Mesendoderm (in vitro differentiated cells): ENCODE measurements at regions not wholly inside any gene's neighbourhood (a gene's known extent, or its start where the extent isn't known, plus 50 kb on each side); places are given as distances from the start of the nearest gene placed in this dataset.
"Not testable (repeated sequence)": the region's sequence is repeated elsewhere in the genome, so short reads cannot be mapped to it uniquely, and the experiment has no call there.

Experiments used
- DNase-seq: peaks from one replicate; pipeline ENCODE4 v3.0.0; 2013
- H2AK5ac ChIP-seq: 2 replicates; pipeline ENCODE4 v1.6.1; 2013; ENCODE audit warnings: low read length, inconsistent platforms
- H2BK120ac ChIP-seq: 2 replicates; pipeline ENCODE4 v1.6.1; 2013; ENCODE audit warnings: low read depth, mild to moderate bottlenecking, low read length, moderate library complexity, mixed read lengths
- H2BK15ac ChIP-seq: replicated peaks from 2 replicates; pipeline ENCODE4 v1.6.1; 2013; ENCODE audit warnings: low read depth, mild to moderate bottlenecking, moderate library complexity
- H2BK5ac ChIP-seq: 2 replicates; pipeline ENCODE4 v1.6.1; 2013; ENCODE audit warnings: low read length, inconsistent platforms
- H3K18ac ChIP-seq: 2 replicates; pipeline ENCODE4 v1.6.1; 2013; ENCODE audit warnings: mild to moderate bottlenecking, low read length, mixed read lengths
- H3K23ac ChIP-seq: one replicate; pipeline ENCODE4 v1.6.1; 2013; ENCODE audit warnings: low read length
- H3K27ac ChIP-seq: 2 replicates; pipeline ENCODE4 v1.5.1; 2013; ENCODE audit warnings: low read depth, mild to moderate bottlenecking, inconsistent platforms, low read length, moderate library complexity
- H3K27me3 ChIP-seq: 2 replicates; pipeline ENCODE4 v1.6.1; 2013; ENCODE audit warnings: low read length, control low read depth, mild to moderate bottlenecking, inconsistent platforms; ENCODE audit not compliant: insufficient read depth, poor library complexity
- H3K36me3 ChIP-seq: 2 replicates; pipeline ENCODE4 v1.6.1; 2013; ENCODE audit warnings: low read length, inconsistent platforms; ENCODE audit not compliant: control insufficient read depth, insufficient read depth
- H3K4ac ChIP-seq: one replicate; pipeline ENCODE4 v1.6.1; 2013; ENCODE audit warnings: low read depth, mild to moderate bottlenecking, low read length, moderate library complexity
- H3K4me1 ChIP-seq: 2 replicates; pipeline ENCODE4 v1.6.1; 2013; ENCODE audit warnings: low read depth, low read length, inconsistent platforms; ENCODE audit not compliant: control insufficient read depth
- H3K4me2 ChIP-seq: 2 replicates; pipeline ENCODE4 v1.6.1; 2013; ENCODE audit warnings: low read length
- H3K4me3 ChIP-seq: 2 replicates; pipeline ENCODE4 v1.5.1; 2013; ENCODE audit warnings: mild to moderate bottlenecking, low read length
- H3K56ac ChIP-seq: one replicate; pipeline ENCODE4 v1.6.1; 2013; ENCODE audit warnings: low read length
- H3K79me1 ChIP-seq: 2 replicates; pipeline ENCODE4 v1.6.1; 2013; ENCODE audit warnings: low read length, inconsistent platforms
- H3K79me2 ChIP-seq: 2 replicates; pipeline ENCODE4 v1.6.1; 2013; ENCODE audit warnings: mild to moderate bottlenecking, low read length; ENCODE audit not compliant: control insufficient read depth, insufficient read depth
- H3K9ac ChIP-seq: 2 replicates; pipeline ENCODE4 v1.6.1; 2013; ENCODE audit warnings: low read length, inconsistent platforms
- H4K5ac ChIP-seq: one replicate; pipeline ENCODE4 v1.6.1; 2013; ENCODE audit warnings: low read length
- H4K8ac ChIP-seq: one replicate; pipeline ENCODE4 v1.6.1; 2013; ENCODE audit warnings: low read depth, mild to moderate bottlenecking, control low read depth, low read length, moderate library complexity
- WGBS: extraction: QIAGEN DNeasy Blood & Tissue Kit; methylation state at CpG from one replicate; pipeline ENCODE4 v1.1.7; 2013; ENCODE audit warnings: low lambda C conversion rate, missing lambda C conversion rate; ENCODE audit not compliant: insufficient coverage; ENCODE audit errors: extremely low coverage; 5-methylcytosine and 5-hydroxymethylcytosine counted together

DNA sequence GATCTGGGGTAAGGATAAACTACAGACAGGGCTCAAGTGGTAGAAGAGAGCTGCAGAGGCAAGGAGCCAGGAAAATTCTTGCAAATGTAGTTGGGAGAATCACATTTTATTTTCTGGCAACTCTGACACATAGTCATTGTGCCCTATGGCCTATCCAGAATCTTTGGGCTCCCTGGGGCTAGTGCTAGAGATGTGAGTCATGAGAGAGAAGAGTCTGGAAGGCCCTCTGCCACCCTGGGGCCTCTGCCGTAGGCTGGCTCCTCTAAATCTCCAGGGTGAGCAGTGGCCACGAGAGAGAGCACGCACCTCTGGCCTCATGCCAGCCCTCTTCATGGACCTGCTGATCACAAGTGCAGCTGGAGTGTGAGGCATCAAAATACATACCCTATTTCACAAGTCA, 74.3 kb upstream of the SSBP2 start:
- no peaks in the 10 kb centered on the region for H3K27me3 ChIP-seq

GRCh38 chr5:81823736-81824135, 72.8 kb upstream of the SSBP2 start:
- H3K4me3 ChIP-seq, H2BK120ac ChIP-seq, H3K4me1 ChIP-seq, H3K56ac ChIP-seq, DNase-seq, H2BK5ac ChIP-seq, H3K18ac ChIP-seq, H3K27ac ChIP-seq, H2BK15ac ChIP-seq, H4K5ac ChIP-seq, H3K79me2 ChIP-seq, H3K27me3 ChIP-seq, H3K36me3 ChIP-seq, H2AK5ac ChIP-seq, H3K4ac ChIP-seq, H3K23ac ChIP-seq, H3K79me1 ChIP-seq, H3K9ac ChIP-seq, H3K4me2 ChIP-seq, H4K8ac ChIP-seq: not testable (repeated sequence)
- WGBS: no CpG with 5 or more reads among the region's 24 CpGs

More for the DNA sequence above, 74.3 kb upstream of the SSBP2 start:
- no peaks in the 10 kb centered on the region for H3K79me1 ChIP-seq
- H3K4me2 ChIP-seq: no peak overlapping the region
- H3K56ac ChIP-seq: no peak overlapping the region
- no peak for DNase-seq
- H3K36me3 ChIP-seq: no peaks in the 10 kb centered on the region
- no peak overlapping the region for H3K18ac ChIP-seq
- no peak overlapping the region for H2AK5ac ChIP-seq
- H3K9ac ChIP-seq: no peak overlapping the region
- H2BK15ac ChIP-seq: no peak overlapping the region
- no peaks in the 10 kb centered on the region for H3K4me1 ChIP-seq
- no peak overlapping the region for H4K8ac ChIP-seq
- H3K23ac ChIP-seq: no peak overlapping the region
- no peak overlapping the region for H2BK5ac ChIP-seq
- H4K5ac ChIP-seq: no peak overlapping the region
- H3K4me3 ChIP-seq: no peak overlapping the region
- no peaks in the 10 kb centered on the region for H3K79me2 ChIP-seq
- H3K4ac ChIP-seq: no peak overlapping the region
- WGBS: no CpG with 5 or more reads among the region's 3 CpGs
- no peak overlapping the region for H3K27ac ChIP-seq
- no peak overlapping the region for H2BK120ac ChIP-seq

GRCh38 chr5:81820863-81821262, 70.0 kb upstream of the SSBP2 start:
- Histone ChIP-seq H3K18ac (no peak overlapping the region), H2BK5ac (no peak overlapping the region), H3K4me2 (no peak overlapping the region), H3K4me3 (no peak overlapping the region), H3K27me3 (no peaks in the 10 kb centered on the region), H4K5ac (no peak overlapping the region), H2BK15ac (no peak overlapping the region), H3K79me2 (no peaks in the 10 kb centered on the region), H3K79me1 (no peaks in the 10 kb centered on the region), H3K36me3 (no peaks in the 10 kb centered on the region), H2AK5ac (no peak overlapping the region), H3K23ac (no peak overlapping the region), H3K27ac (no peak overlapping the region), H3K9ac (no peak overlapping the region), H2BK120ac (no peak overlapping the region), H4K8ac (no peak overlapping the region), H3K56ac (no peak overlapping the region), H3K4me1 (no peaks in the 10 kb centered on the region), H3K4ac (no peak overlapping the region)
- DNase-seq: no peak
- no CpG with 5 or more reads among the region's 2 CpGs for WGBS

DNA sequence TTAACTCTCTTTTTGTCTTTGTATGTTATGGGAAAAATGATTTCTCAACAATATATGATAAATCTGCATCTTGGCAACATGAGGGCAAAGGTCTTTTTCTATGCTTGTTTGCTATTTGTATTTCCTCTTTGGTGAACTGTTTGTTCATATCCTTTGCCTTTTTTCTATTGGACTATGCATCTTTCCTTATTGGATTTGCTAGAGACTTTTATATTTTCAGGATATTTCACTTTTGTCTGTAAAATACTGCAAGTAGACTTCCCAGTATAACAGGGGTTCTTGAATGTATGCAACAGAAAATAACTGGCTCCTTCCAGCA, 69.4 kb upstream of the SSBP2 start:
- Histone ChIP-seq H3K79me2 (no peaks in the 10 kb centered on the region), H3K4me2 (no peak overlapping the region), H4K8ac (no peak overlapping the region), H3K4ac (no peak overlapping the region), H4K5ac (no peak overlapping the region), H2BK15ac (no peak overlapping the region), H3K36me3 (no peaks in the 10 kb centered on the region), H2BK5ac (no peak overlapping the region), H2AK5ac (no peak overlapping the region), H2BK120ac (no peak overlapping the region), H3K4me1 (no peaks in the 10 kb centered on the region), H3K4me3 (no peak overlapping the region), H3K27me3 (no peaks in the 10 kb centered on the region), H3K56ac (no peak overlapping the region), H3K23ac (no peak overlapping the region), H3K27ac (no peak overlapping the region), H3K79me1 (no peaks in the 10 kb centered on the region), H3K18ac (no peak overlapping the region), H3K9ac (no peak overlapping the region)
- no peak for DNase-seq

DNA sequence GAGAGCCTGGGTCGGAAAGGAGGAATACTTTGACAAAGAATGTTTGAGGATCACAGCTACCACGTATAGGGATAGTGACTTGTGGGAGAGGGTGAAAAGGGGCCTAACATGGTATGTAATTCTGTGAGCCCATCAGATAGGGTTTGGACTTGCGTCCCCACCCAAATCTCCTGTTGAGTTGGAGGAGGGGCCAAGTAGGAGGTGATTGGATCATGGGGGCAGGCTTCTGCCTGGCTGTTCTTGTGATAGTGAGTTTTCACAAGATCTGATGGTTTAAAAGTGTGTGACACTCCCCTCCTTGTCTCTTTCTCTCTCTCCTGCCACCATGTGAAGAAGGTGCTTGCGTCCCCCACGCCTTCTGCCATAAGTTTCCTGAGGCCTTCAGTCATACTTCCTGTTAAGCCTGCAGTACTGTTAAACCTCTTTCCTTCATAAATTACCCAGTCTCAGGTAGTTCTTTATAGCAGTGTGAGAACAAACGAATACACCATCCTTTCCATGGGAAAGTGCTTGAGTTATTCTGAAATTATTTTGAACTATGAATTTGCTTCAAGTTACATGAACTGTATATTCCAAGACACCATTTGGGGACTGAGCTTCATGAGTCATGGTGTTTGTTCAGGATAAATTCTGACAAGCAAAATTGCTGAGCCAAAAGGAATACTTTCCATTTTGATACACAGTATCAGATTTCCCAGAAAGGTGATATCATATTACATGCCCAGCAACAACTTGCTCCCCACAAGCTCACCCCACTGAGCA, 68.8 kb upstream of the SSBP2 start:
- H3K79me2 ChIP-seq: no peaks in the 10 kb centered on the region
- no peak overlapping the region for H3K27ac ChIP-seq
- no peaks in the 10 kb centered on the region for H3K36me3 ChIP-seq
- no peaks in the 10 kb centered on the region for H3K79me1 ChIP-seq
- no peak overlapping the region for H4K8ac ChIP-seq
- H3K18ac ChIP-seq: no peak overlapping the region
- H3K9ac ChIP-seq: no peak overlapping the region
- no peak overlapping the region for H3K56ac ChIP-seq
- H2AK5ac ChIP-seq: no peak overlapping the region
- H3K4me3 ChIP-seq: no peak overlapping the region
- no peak overlapping the region for H4K5ac ChIP-seq
- H2BK120ac ChIP-seq: no peak overlapping the region
- no peak for DNase-seq
- no peak overlapping the region for H2BK5ac ChIP-seq
- H3K27me3 ChIP-seq: no peaks in the 10 kb centered on the region
- H3K4ac ChIP-seq: no peak overlapping the region
- H3K4me1 ChIP-seq: no peaks in the 10 kb centered on the region
- WGBS: no CpG with 5 or more reads among the region's 6 CpGs
- no peak overlapping the region for H3K23ac ChIP-seq
- H3K4me2 ChIP-seq: no peak overlapping the region
- no peak overlapping the region for H2BK15ac ChIP-seq

GRCh38 chr5:81817980-81818379, 67.1 kb upstream of the SSBP2 start:
- no peak overlapping the region for H3K9ac ChIP-seq
- H4K8ac ChIP-seq: no peak overlapping the region
- no peak overlapping the region for H4K5ac ChIP-seq
- H3K27ac ChIP-seq: no peak overlapping the region
- H3K56ac ChIP-seq: no peak overlapping the region
- H3K4me2 ChIP-seq: no peak overlapping the region
- no peak overlapping the region for H2BK5ac ChIP-seq
- WGBS: no CpG with 5 or more reads among the region's 5 CpGs
- no peak for DNase-seq
- no peak overlapping the region for H2BK120ac ChIP-seq
- H3K79me1 ChIP-seq: no peaks in the 10 kb centered on the region
- H3K36me3 ChIP-seq: no peaks in the 10 kb centered on the region
- H3K23ac ChIP-seq: no peak overlapping the region
- no peaks in the 10 kb centered on the region for H3K4me1 ChIP-seq
- no peak overlapping the region for H2BK15ac ChIP-seq
- no peaks in the 10 kb centered on the region for H3K79me2 ChIP-seq
- no peak overlapping the region for H3K18ac ChIP-seq
- H2AK5ac ChIP-seq: no peak overlapping the region
- H3K4ac ChIP-seq: no peak overlapping the region
- no peaks in the 10 kb centered on the region for H3K27me3 ChIP-seq
- H3K4me3 ChIP-seq: no peak overlapping the region
